IPS DF 6.9 (cell line): ENCODE measurements at regions not wholly inside any gene's neighbourhood (a gene's known extent, or its start where the extent isn't known, plus 50 kb on each side); places are given as distances from the start of the nearest gene placed in this dataset.

ENCODE experiments used
- DNase-seq: peaks from one replicate; pipeline ENCODE4 v3.0.0-alpha.2; 2013; ENCODE audit warnings: low read depth, low spot score
- H3K27ac ChIP-seq: one replicate; pipeline ENCODE4 v1.5.1; 2013; ENCODE audit warnings: low read length, control low read depth
- H3K27me3 ChIP-seq: 2 replicates; pipeline ENCODE4 v1.6.1; 2013; ENCODE audit warnings: mild to moderate bottlenecking, low read length; ENCODE audit not compliant: control insufficient read depth, insufficient read depth
- H3K36me3 ChIP-seq: 2 replicates; pipeline ENCODE4 v1.6.1; 2013; ENCODE audit warnings: low read length; ENCODE audit not compliant: control insufficient read depth, insufficient read depth
- H3K4me1 ChIP-seq: 2 replicates; pipeline ENCODE4 v1.6.1; 2013; ENCODE audit warnings: low read length; ENCODE audit not compliant: control insufficient read depth, insufficient read depth
- H3K4me3 ChIP-seq: 2 replicates; pipeline ENCODE4 v1.5.1; 2013; ENCODE audit warnings: mild to moderate bottlenecking, low read length
- H3K9me3 ChIP-seq: 2 replicates; pipeline ENCODE4 v1.6.1; 2013; ENCODE audit warnings: low read length, inconsistent platforms; ENCODE audit not compliant: control insufficient read depth, insufficient read depth
- WGBS: extraction: QIAGEN DNeasy Blood & Tissue Kit; methylation state at CpG from one replicate; pipeline ENCODE4 v1.1.7; 2013; ENCODE audit warnings: mixed read lengths, missing lambda C conversion rate; ENCODE audit not compliant: insufficient read length, insufficient coverage; 5-methylcytosine and 5-hydroxymethylcytosine counted together

DNA sequence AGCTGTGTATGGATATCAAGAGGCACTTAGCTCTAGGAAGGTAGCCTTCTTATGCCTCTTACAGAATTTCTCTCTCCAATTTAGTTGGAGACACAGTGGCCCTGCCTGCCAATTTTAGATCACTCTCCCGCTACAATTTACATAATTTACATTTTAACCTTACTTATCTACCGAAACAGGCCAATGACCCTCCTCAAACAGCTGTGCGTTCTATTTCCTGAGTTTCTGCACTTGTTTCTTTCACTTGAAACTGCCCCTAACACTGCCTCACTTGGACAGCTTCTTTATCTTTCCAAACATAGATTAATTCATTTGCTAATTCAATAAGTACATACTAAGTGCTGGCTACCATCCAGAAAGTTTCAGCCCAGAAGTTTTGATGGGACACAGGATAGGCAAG, 52.9 kb upstream of the HDDC2 start:
- WGBS = 100% methylated on average over 3 of the region's 3 CpGs
- DNase-seq = no peak
- Histone ChIP-seq H3K4me1 (peaks cover 2% of the 10 kb centered on the region; the same call in 1 of the 2 replicates), H3K27me3 (no peaks in the 10 kb centered on the region), H3K27ac (no peak overlapping the region), H3K36me3 (no peaks in the 10 kb centered on the region), H3K4me3 (no peak overlapping the region), H3K9me3 (no peaks in the 10 kb centered on the region)

DNA sequence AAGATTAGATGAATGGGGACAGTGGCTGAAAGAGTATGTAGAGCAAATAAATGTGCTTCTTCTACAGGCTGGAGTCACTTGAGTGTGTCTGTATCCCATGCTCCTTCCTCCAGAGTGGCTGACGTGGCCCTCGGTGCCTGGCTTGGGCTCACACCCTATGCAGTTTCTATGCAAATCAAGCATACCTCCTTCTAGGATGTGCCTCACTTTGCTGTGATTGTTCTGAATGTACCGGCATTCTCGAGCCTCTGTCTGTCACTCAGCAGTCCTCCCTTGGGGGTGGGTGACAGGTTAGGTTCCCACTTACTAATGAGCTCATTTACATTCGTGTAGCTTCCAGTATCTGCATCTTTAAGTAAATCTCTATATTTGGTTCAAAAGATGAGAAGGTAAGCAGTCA, 55.1 kb upstream of the HDDC2 start:
- no peak for DNase-seq
- no peak overlapping the region for H3K27ac ChIP-seq

DNA sequence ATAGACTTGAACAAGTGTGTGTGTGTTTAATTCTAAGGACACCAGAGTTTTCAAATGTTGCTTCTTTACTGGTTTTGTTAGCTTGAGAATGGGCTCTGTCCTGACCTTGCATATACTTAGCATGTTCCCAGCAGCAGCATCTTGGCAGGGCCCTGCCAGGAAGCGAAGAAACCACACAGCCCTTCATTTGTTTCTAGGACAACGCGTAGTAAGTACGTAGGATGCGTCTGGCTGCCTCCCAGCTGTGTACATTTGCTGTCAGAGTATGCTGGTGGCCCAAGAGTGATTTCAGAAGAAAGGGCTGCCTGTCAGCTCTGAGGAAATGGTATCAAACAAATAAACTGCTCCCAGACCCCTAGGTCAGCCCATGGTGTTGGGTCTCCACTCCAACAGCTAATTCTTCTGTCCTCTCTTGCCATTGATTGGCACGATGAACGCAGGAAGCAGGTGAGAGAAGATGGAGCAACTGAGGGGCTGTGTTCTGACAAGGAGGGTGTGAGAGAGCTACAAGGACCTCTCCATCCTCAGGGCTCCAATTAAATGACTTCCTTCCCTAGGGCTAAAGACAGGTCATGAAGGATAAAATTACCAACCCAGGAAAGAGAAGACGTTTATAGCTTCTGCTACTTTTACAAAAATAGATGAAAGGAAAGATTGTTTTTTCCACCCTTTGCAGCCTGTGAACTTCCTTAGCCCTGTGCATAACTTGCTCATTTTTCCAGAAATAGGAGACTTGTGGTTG, 55.9 kb upstream of the HDDC2 start:
- DNase-seq = no peak
- no peaks in the 10 kb centered on the region for H3K27me3 ChIP-seq

More for the DNA sequence above, 55.1 kb upstream of the HDDC2 start:
- Histone ChIP-seq H3K4me1 (peaks cover 2% of the 10 kb centered on the region; the same call in 1 of the 2 replicates), H3K4me3 (no peak overlapping the region), H3K36me3 (no peaks in the 10 kb centered on the region), H3K9me3 (no peaks in the 10 kb centered on the region), H3K27me3 (no peaks in the 10 kb centered on the region)
- no CpG with 5 or more reads among the region's 5 CpGs for WGBS

DNA sequence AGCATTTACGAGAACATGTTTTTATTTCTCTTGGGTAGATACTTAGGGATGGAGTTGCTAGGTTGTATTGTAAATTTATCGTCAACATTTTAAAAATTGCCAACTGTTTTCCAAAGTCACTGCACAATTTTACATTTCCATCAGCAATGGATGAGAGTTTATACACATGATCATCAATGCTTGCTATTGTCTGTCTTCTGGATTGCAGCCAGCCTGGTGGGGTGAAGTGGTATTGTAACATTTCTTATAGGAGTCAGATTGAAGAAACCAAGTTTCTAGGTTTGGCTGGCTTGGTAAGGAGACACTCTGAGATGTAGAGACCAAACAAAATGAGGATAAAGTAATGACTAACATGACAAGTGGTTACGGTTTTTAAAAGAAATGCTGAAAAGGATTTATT, 57.1 kb upstream of the HDDC2 start:
- Histone ChIP-seq H3K36me3 (no peaks in the 10 kb centered on the region), H3K4me1 (peaks cover 2% of the 10 kb centered on the region; the same call in 1 of the 2 replicates), H3K4me3 (no peak overlapping the region), H3K27ac (no peak overlapping the region), H3K9me3 (no peaks in the 10 kb centered on the region), H3K27me3 (no peaks in the 10 kb centered on the region)
- WGBS = no CpG with 5 or more reads among the region's 3 CpGs
- no peak for DNase-seq

More for the DNA sequence above, 55.9 kb upstream of the HDDC2 start:
- Histone ChIP-seq H3K4me3 (no peak overlapping the region), H3K27ac (no peak overlapping the region), H3K4me1 (peaks cover 2% of the 10 kb centered on the region; the same call in 1 of the 2 replicates), H3K36me3 (no peaks in the 10 kb centered on the region), H3K9me3 (no peaks in the 10 kb centered on the region)
- no CpG with 5 or more reads among the region's 8 CpGs for WGBS

DNA sequence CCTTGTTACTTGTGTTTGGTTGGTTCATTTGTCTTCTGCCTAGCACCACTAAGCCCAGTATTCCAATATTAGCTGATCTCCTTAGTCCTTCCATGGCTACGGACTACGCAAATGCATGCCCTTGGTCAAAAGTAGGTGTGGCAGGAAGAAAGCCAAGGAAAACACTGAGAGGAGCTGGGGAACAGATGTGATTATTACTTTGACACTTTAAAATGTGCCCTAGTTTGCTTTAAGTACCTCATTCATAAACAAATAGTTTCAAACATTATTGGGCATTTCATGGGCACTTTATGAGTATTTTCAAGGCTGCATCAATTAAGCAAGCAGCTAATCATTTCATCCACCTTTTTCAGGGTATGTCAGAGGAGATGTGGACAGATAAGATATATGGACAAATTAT, 60.1 kb upstream of the HDDC2 start:
- no peaks in the 10 kb centered on the region for H3K9me3 ChIP-seq
- WGBS = no CpG with 5 or more reads among the region's 2 CpGs
- no peak overlapping the region for H3K4me3 ChIP-seq
- DNase-seq = no peak
- no peaks in the 10 kb centered on the region; the same call in 1 of the 2 replicates for H3K4me1 ChIP-seq
- H3K36me3 ChIP-seq = no peaks in the 10 kb centered on the region
- H3K27me3 ChIP-seq = no peaks in the 10 kb centered on the region
- no peak overlapping the region for H3K27ac ChIP-seq

DNA sequence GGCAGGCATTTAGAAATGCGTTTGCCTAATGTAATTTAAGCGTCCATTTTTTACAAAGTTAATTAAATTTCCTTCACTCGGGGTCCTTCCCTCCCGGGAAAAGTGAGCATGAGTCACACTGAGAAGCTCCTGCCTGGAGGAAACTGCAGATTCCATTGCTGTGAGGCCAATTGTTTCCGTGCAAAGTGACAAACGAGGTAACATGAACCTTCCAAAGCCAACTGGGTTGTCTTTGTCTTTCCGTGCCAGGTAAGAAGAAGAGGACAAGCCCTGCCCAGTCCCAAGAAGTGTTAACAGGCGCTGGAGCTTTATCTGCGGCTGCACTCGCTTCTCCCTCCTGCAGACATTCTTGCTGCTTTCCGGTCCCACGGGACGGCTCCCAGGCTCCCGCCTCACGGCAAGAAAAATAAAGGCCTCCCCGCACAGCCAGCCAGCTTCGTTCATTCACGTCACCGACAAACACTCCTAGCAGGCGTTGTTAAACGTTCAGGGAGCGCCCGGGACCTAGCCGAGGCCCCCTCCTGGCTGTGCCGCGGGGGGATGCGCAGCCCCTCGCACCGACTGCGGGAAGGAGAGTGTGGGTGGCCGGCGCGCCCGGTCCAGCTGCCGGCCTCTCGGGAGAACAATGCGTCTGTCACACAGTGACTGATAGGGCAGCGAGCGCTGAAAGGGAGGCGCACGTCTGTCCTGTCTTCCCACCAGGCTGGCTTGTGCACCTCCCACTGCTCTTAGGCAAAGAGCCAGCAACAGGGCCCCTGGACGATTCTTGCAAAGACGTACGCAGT, 61.5 kb upstream of the HDDC2 start:
- Histone ChIP-seq H3K27ac (no peak overlapping the region), H3K4me3 (peak overlapping the region; percentile 43; the same call in 1 of the 2 replicates), H3K36me3 (no peaks in the 10 kb centered on the region), H3K4me1 (no peaks in the 10 kb centered on the region; the same call in 1 of the 2 replicates), H3K27me3 (no peaks in the 10 kb centered on the region), H3K9me3 (no peaks in the 10 kb centered on the region)
- no CpG with 5 or more reads among the region's 44 CpGs for WGBS
- DNase-seq = peak; percentile 50

DNA sequence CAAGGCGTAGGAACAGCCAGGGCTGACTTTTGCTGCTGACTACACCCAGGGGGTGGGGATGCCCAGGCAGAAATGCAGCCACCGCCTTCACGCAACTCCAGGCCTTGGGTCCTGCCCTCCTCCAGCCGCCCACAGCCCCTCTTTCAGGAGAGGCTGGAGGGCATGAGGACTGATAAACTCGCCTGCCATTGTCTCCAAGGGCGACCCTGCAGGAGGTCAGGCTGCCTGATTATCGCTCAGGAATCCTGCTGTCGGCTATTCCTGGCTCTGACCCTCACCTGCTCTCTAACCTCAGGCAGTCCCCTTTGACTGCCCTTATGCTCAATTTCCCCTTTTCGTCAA, 62.0 kb upstream of the HDDC2 start:
- no peak for DNase-seq
- no peaks in the 10 kb centered on the region; the same call in 1 of the 2 replicates for H3K4me1 ChIP-seq
- no peaks in the 10 kb centered on the region for H3K9me3 ChIP-seq
- peak overlapping the region; percentile 43; the same call in 1 of the 2 replicates for H3K4me3 ChIP-seq
- no peaks in the 10 kb centered on the region for H3K36me3 ChIP-seq
- WGBS = no CpG with 5 or more reads among the region's 9 CpGs
- no peak overlapping the region for H3K27ac ChIP-seq
- H3K27me3 ChIP-seq = no peaks in the 10 kb centered on the region

DNA sequence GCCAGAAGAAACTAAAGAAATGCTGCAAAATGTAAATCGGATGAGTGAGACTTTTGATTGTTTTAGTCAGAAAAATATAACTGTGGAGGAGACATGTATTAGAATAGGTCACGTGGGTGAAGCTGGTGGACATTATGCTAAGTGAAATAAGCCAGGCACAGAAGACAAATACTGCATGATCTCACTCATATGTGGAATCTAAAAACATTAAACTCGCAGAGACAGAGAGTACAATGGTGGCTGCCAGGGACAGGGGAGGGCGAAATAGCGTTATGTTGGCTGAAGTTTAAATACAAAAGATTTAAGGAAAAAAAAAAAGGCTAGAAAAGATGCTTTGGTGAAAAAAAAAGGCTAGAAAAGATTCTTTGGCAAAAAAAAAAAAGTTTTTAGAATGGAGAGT, 63.5 kb upstream of the HDDC2 start:
- Histone ChIP-seq H3K36me3 (no peaks in the 10 kb centered on the region), H3K4me3 (no peak overlapping the region), H3K4me1 (no peaks in the 10 kb centered on the region; the same call in 1 of the 2 replicates), H3K27ac (no peak overlapping the region), H3K9me3 (no peaks in the 10 kb centered on the region), H3K27me3 (no peaks in the 10 kb centered on the region)
- no CpG with 5 or more reads among the region's 5 CpGs for WGBS
- DNase-seq = no peak

DNA sequence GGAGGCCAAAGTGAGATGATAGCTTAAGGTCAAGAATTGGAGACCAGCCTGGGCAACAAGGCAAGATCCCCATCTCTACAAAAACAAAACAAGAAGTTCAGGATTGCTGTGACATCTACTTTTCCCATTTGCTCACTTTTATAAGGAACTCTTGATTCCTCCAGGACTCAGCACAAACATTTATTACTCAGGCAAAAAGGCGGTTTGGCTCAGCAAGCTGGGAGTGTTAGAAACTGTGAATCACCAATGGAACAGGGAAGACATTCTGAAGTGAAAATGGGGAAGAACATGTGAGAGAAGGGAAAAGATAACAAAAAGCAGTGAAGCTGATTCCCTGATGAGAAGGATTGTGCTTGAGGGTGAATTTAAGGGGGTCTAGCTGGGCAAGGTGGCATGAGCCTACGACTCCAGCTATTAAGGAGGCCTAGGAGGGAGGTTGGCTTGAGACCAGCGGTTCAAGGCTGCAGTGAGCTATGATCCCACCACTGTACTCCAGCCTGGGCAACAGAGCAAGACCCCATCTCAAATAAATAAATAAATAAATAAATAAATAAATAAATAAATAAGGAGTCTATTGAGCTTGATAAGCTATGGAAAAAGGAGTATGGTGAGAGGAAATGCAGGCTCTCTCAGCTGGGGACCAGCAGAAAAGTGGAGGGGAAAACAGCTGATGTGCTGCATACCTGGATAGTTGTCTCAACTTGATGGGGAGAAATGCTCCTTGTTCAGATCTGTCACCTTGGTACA, 65.4 kb upstream of the HDDC2 start:
- no peaks in the 10 kb centered on the region for H3K36me3 ChIP-seq
- H3K9me3 ChIP-seq = no peaks in the 10 kb centered on the region
- H3K4me3 ChIP-seq = no peak overlapping the region
- no peak overlapping the region for H3K27ac ChIP-seq
- no CpG with 5 or more reads among the region's 3 CpGs for WGBS
- no peaks in the 10 kb centered on the region for H3K27me3 ChIP-seq
- no peak for DNase-seq
- H3K4me1 ChIP-seq = no peaks in the 10 kb centered on the region; the same call in 1 of the 2 replicates

DNA sequence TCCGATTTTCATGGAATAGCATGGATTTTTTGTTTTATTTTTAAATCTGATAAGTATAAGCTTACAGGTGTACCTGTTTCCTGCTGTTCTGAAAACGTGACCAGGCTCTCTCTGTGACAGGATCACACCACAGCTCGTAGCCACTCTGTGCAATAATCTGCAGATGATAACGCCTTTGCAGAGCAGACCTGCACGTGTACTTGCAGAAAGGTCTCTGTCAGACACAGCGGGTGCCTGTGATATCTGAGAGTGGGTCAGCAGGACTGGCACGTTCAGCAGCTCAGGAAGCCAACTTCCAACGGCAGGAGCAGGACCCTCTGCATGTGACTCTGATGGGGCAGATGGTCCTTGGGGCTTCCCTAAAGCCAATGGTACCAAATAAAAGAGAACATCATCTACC, 68.6 kb upstream of the HDDC2 start:
- no peaks in the 10 kb centered on the region for H3K27me3 ChIP-seq
- no peaks in the 10 kb centered on the region for H3K9me3 ChIP-seq
- H3K36me3 ChIP-seq = no peaks in the 10 kb centered on the region
- no peak overlapping the region for H3K27ac ChIP-seq
- H3K4me3 ChIP-seq = no peak overlapping the region
- DNase-seq = no peak
- no CpG with 5 or more reads among the region's 8 CpGs for WGBS
- no peaks in the 10 kb centered on the region for H3K4me1 ChIP-seq
